Fibroblast of the aortic adventitia (primary cell): ENCODE measurements at regions not wholly inside any gene's neighbourhood (a gene's known extent, or its start where the extent isn't known, plus 50 kb on each side); places are given as distances from the start of the nearest gene placed in this dataset.
"Not testable (repeated sequence)": the region's sequence is repeated elsewhere in the genome, so short reads cannot be mapped to it uniquely, and the experiment has no call there.

Experiments used
- DNase-seq: peaks from one replicate; pipeline ENCODE4 v3.0.0-alpha.2; 2010; ENCODE audit warnings: low read depth
- H3K4me3 ChIP-seq: 2 replicates; pipeline ENCODE4 v1.5.1; 2011; ENCODE audit warnings: low read depth, mild to moderate bottlenecking, control low read depth, low read length, moderate library complexity
- TF ChIP-seq, protein P1 (sequence below): IDR thresholded peaks from 2 replicates; pipeline ENCODE4 v1.5.1; 2011; ENCODE audit warnings: mild to moderate bottlenecking, low read length, control low read depth, inconsistent platforms; ENCODE audit not compliant: insufficient read depth

DNA sequence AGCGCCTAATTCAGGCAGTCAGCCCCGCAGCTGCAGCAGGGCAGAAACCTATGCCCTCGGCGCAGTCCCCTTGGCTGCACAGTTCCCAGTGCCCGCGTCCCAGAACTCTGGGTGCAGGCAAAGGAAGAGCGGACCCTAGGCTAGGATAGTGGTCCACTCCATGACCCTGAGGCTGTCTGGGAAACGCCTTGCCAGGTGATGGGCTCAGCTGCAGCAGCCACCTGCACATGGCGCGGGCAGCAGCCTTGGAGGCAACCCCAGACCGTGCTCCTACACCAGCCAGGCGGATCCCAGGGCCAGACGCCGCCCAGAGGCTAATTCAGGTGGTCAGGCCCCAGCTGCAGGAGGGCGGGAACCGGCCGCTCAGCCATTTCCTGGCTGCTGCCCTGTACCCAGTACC, 83.0 kb downstream of the POTEC start:
- not testable (repeated sequence) for DNase-seq

DNA sequence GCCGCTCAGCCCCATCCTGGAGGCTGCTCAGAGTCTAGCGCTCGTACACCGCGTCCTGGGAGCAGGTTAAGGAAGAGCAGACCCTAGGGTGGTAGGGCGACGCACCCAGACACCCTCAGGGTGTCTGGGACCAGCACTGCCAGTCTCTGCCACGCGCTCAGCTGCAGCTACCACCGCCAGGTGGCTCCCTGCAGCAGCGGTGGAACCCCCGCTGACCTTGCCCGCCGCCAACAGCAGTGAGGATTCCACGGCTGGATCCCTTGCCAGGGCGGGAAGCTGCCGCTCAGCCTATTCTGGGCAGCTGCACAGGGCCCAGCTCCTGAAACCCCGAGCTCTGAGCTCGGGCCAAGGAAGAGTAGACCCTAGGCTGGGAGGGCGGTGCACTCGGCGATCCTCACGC, 83.6 kb downstream of the POTEC start:
- H3K4me3 ChIP-seq, DNase-seq: not testable (repeated sequence)

More for the DNA sequence above, 83.0 kb downstream of the POTEC start:
- not testable (repeated sequence) for H3K4me3 ChIP-seq

DNA sequence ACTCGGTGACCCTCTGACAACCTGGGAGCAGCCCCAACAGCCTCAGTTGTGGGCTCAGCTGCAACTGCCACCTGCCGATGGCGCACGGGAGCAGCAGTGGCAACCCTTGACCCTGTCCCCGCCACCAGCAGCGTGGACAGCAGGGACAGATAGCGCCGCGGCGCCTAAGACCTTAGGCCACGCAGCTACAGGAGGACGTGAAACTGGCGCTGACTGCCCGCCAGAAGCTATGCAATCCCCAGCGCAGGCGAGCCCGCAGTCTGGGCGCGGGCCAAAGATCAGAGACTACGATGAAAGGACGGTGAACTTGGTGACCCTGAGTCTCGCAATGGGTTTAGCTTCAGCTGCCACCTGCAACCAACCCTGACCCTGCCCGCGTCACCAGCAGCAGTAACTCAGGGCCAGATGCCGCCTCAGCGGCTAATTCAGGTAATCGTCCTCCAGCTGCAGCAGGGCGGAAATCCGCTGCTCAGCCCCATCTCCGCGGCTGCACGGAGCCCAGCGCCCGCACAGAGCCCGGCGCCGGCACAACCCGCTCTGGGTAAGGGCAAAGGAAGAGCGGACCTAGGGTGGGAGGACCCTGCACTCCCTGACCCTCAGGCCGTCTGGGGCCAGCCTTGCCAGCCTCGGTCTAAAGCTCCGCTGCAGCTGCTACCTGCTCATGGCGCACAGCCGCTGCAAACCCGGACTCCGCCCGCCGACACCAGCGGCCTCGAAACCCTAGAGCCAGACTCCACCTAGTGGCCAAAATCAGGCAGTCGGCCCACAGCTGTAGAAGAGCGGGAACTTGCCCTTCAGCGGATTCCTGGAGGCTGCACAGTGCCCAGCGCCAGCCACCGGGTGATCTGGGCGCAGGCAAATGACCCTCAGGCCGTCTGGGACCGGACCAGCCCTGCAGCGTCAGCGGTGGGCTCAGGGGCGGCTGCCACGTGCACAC, 85.1 kb downstream of the POTEC start:
- TF ChIP-seq, protein P1, sequence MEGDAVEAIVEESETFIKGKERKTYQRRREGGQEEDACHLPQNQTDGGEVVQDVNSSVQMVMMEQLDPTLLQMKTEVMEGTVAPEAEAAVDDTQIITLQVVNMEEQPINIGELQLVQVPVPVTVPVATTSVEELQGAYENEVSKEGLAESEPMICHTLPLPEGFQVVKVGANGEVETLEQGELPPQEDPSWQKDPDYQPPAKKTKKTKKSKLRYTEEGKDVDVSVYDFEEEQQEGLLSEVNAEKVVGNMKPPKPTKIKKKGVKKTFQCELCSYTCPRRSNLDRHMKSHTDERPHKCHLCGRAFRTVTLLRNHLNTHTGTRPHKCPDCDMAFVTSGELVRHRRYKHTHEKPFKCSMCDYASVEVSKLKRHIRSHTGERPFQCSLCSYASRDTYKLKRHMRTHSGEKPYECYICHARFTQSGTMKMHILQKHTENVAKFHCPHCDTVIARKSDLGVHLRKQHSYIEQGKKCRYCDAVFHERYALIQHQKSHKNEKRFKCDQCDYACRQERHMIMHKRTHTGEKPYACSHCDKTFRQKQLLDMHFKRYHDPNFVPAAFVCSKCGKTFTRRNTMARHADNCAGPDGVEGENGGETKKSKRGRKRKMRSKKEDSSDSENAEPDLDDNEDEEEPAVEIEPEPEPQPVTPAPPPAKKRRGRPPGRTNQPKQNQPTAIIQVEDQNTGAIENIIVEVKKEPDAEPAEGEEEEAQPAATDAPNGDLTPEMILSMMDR: peak; percentile 41
- DNase-seq, H3K4me3 ChIP-seq: not testable (repeated sequence)

DNA sequence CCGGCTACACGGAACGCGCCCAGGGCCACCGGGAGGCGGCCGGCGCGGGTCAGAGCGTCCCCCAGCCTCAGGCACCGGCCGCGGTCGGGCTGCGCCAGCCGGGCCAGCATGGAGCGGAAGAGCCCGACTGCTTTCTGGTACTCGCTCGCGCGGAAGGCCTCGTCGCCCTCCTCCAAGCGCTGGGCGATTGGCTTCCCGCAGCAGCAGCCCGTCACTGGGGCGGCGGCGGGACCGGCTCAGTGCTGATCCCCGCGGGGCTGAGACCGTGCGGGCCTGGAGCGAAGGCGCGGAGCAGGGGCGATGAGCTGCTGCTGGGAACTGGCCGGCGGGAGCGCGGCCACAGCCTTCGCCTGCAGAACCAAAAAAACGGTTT, 92.8 kb downstream of the POTEC start:
- H3K4me3 ChIP-seq: peak overlapping the region; percentile 51
- not testable (repeated sequence) for DNase-seq

DNA sequence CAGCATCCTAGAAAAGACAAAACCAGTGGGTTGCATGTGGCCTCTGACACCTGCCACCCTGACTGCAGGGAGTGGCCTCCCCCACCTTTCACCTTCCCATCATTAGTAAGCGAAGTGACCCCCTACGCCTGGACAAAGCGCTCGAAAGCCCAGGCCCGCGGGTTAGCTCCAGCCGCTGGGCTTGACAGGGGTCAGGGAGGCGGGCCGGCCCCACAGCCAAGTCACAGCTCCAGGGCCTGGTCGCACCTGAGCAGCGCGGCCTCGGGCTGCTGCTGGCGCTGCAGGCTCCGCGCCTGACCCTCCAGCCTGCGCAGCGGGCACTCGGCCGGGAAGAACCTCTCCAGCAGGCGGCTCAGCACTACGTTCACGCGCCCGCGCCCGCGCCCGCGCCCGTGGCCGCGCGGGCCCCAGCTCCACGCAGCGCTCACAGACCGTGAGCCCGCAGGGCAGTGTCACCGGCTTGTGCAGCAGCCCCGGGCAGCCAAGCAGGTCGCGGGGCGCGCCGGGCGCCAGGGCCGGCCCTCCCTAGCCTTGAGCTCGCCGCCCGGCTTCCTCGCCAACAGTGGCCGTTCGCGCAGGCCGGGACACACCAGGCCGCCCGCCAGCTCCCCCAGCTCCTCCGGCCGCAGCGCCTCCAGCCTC, 93.3 kb downstream of the POTEC start:
- DNase-seq: not testable (repeated sequence)
- H3K4me3 ChIP-seq: peak overlapping the region; percentile 40

DNA sequence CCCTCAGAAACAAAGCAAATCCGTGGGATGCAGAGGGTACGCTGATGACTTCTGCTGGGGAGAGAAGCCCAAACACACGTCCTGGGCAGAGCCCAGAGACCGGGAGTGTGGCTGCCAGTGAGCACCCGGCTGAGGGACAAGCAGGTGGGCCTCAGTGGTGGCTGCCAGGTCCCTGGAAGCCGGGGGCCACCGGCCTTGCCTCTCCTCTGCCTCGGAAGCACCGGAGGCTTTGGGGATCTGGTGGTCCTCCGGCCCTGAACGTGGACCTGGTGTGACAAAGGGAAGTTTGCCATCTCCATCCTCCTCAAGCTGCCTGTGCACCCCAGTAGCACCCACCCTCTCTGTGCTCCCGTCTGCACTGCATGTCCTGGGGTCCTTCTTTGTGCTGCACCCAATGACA, 94.3 kb downstream of the POTEC start:
- not testable (repeated sequence) for DNase-seq, H3K4me3 ChIP-seq

DNA sequence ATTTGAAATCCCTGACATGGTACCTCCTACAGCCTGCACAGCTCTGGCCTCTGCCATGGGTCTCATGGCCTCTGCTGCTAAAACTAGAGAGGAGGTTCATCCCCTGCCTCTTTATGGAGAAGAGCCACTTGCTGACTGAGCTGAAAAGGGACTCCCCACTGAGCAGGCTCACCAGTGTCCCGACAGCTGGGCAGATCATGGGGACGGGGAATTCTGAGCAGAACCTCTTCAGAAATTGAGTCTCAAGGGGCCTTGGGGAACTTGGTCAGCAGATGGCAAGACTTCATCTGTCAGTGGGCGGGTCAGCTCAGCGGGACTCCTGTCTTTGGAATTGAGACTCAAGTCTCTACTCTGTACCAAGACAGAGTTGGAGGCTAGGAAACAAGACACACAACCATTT, 95.7 kb downstream of the POTEC start:
- DNase-seq, H3K4me3 ChIP-seq: not testable (repeated sequence)

DNA sequence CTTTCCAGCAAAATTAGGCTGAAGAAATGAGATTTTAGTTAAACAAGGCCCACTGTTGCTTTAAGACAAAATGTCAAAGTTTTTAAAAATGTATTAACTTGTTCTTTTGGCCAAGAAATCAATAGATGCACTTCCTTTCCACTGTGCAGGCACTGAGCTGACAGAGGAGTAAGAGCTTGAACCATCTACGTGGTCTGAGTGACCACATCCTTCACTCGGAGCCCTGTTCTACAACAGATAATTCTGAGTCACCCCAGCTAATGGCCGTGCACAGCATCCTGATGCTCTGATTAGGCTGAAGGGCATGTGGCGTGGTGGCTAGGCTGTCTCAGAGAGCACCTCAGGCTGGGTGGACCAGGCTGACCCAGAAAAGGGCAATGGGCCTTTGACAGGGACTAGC, 107.9 kb downstream of the POTEC start:
- not testable (repeated sequence) for DNase-seq

DNA sequence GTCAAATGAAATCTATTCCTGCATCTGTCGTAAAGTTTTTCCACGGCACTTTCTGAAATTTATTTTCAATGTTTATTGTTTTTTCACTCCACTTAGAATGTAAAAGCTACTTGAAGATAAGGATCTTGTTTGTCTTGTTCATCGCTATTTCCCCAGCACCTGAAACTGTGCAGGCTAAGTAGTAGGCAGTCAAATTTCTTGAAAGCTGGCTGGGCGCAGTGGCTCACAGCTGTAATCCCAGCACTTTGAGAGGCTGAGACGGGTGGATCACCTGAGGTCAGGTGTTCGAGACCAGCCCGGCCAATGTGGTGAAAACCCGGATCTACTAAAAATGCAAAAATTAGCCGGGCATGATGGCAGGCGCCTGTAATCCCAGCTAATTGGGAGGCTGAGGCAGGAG, 111.0 kb downstream of the POTEC start:
- H3K4me3 ChIP-seq, DNase-seq: not testable (repeated sequence)

More for the DNA sequence above, 107.9 kb downstream of the POTEC start:
- not testable (repeated sequence) for H3K4me3 ChIP-seq

DNA sequence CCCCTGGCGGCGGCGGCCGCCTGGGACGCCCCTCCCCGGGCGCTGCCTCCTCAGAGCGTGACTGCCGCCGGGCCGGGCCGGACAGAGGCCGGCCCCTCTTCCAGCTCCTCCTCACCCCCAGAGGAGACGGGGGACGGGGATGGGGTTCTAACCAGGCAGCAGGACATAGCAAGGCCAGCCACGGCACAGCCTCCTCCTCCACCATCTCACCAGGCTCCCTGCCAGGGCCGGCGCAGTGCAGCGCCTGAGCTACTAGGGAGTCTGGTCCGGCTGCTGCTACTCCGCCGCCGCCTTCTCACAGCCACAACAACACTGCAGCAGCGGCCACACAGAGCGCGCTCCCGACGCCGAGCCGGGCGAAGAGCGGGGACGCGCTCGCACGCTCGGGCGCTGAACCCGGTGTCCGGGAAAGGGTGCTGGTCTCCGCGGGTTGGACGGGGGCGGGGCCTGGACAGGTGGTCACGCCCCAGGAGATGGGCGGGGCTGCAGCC, 112.3 kb downstream of the POTEC start:
- peak overlapping the region; percentile 61 for H3K4me3 ChIP-seq

DNA sequence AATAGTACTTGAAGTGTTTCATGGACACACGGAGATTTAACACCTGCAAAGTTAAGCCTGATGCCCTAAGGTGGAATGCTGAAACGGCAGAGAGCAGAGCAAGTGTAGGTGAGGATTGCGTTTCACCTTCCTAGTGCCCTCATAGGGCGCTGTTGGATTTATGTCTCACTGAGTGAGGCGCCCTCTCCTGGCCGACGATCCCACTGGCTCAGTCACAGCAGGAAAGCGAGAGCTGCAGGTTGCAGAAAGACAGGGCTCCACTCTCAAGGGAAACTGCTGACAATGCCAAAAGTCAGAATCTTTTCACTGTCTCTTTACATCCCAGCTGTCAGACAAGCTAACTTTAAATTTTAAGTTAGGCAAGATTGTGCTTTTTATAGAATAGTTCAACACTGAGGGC, 127.6 kb downstream of the POTEC start:
- peak; percentile 13 for DNase-seq
- not testable (repeated sequence) for H3K4me3 ChIP-seq
- TF ChIP-seq, protein P1: peak; percentile 21

More for the DNA sequence above, 112.3 kb downstream of the POTEC start:
- DNase-seq: peak; percentile 27

DNA sequence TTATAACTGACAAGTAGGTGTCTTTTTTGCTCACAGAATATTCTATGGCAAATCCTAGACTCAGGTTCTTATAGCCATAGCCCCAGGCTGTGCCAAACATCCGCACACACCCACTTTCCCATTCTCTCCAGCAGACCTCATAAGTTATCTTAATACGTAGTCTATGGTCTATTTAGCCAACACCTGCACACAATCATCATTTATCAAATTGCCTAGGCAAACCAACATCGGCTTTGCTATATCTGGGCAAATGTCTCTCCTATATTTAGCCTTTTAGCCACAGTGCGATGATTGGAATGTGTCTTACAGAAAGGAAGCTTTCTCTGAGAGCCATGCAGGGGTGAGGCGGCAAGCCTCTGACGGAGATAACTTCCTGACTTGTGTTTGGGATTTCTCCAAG, 128.0 kb downstream of the POTEC start:
- H3K4me3 ChIP-seq: not testable (repeated sequence)
- peak; percentile 4 for DNase-seq
